H9 (cell line): ENCODE measurements at regions not wholly inside any gene's neighbourhood (a gene's known extent, or its start where the extent isn't known, plus 50 kb on each side); places are given as distances from the start of the nearest gene placed in this dataset.

Source experiments
- DNase-seq: peaks from one replicate; pipeline ENCODE4 v3.0.0-alpha.2; 2017
- H2AFZ ChIP-seq: one replicate; pipeline ENCODE4 v1.6.1; 2013; ENCODE audit warnings: mild to moderate bottlenecking, low read length, control low read depth, moderate library complexity
- H2AK5ac ChIP-seq: 2 replicates; pipeline ENCODE4 v1.6.1; 2013; ENCODE audit warnings: low read length, control low read depth, mixed read lengths; ENCODE audit not compliant: insufficient read length
- H2BK120ac ChIP-seq: one replicate; pipeline ENCODE4 v1.6.1; 2013; ENCODE audit warnings: low read depth, mild to moderate bottlenecking, low read length, control low read depth, inconsistent platforms; ENCODE audit not compliant: poor library complexity, severe bottlenecking
- H2BK12ac ChIP-seq: 2 replicates; pipeline ENCODE4 v1.6.1; 2013; ENCODE audit warnings: low read length, control low read depth, mixed read lengths, low read depth; ENCODE audit not compliant: insufficient read length
- H2BK15ac ChIP-seq: 2 replicates; pipeline ENCODE4 v1.6.1; 2013; ENCODE audit warnings: low read depth, low read length, control low read depth
- H2BK20ac ChIP-seq: one replicate; pipeline ENCODE4 v1.6.1; 2013; ENCODE audit warnings: low read depth, mild to moderate bottlenecking, low read length, control low read depth, inconsistent platforms; ENCODE audit not compliant: poor library complexity, severe bottlenecking
- H2BK5ac ChIP-seq: 2 replicates; pipeline ENCODE4 v1.6.1; 2013; ENCODE audit warnings: low read length, control low read depth, mixed read lengths; ENCODE audit not compliant: insufficient read length
- H3K14ac ChIP-seq: 2 replicates; pipeline ENCODE4 v1.6.1; 2013; ENCODE audit warnings: low read length, control low read depth; ENCODE audit not compliant: insufficient read depth
- H3K18ac ChIP-seq: 2 replicates; pipeline ENCODE4 v1.6.1; 2013; ENCODE audit warnings: low read depth, mild to moderate bottlenecking, mixed read lengths, low read length, control low read depth; ENCODE audit not compliant: insufficient read length
- H3K23ac ChIP-seq: 2 replicates; pipeline ENCODE4 v1.6.1; 2013; ENCODE audit warnings: low read length, control low read depth, mixed read lengths, low read depth; ENCODE audit not compliant: insufficient read length
- H3K23me2 ChIP-seq: 2 replicates; pipeline ENCODE4 v1.6.1; 2013; ENCODE audit warnings: low read depth, mild to moderate bottlenecking, mixed read lengths, low read length, control low read depth; ENCODE audit not compliant: insufficient read length, poor library complexity, severe bottlenecking
- H3K27ac ChIP-seq: 2 replicates; pipeline ENCODE4 v1.5.1; 2013; ENCODE audit warnings: low read length, control low read depth, mixed read lengths, low read depth; ENCODE audit not compliant: insufficient read length
- H3K27me3 ChIP-seq: 2 replicates; pipeline ENCODE4 v1.6.1; 2013; ENCODE audit warnings: low read length, control low read depth, inconsistent platforms; ENCODE audit not compliant: insufficient read depth
- H3K4ac ChIP-seq: 2 replicates; pipeline ENCODE4 v1.6.1; 2013; ENCODE audit warnings: low read depth, mild to moderate bottlenecking, control low read depth, inconsistent platforms, low read length, moderate library complexity
- H3K4me1 ChIP-seq: 2 replicates; pipeline ENCODE4 v1.6.1; 2013; ENCODE audit warnings: low read length, control low read depth, inconsistent platforms; ENCODE audit not compliant: insufficient read depth
- H3K4me2 ChIP-seq: 2 replicates; pipeline ENCODE4 v1.6.1; 2013; ENCODE audit warnings: low read length, control low read depth, mixed read lengths; ENCODE audit not compliant: insufficient read length, insufficient read depth
- H3K56ac ChIP-seq: 2 replicates; pipeline ENCODE4 v1.6.1; 2013; ENCODE audit warnings: low read depth, mild to moderate bottlenecking, mixed read lengths, low read length, control low read depth; ENCODE audit not compliant: insufficient read length
- H3K79me1 ChIP-seq: 2 replicates; pipeline ENCODE4 v1.6.1; 2013; ENCODE audit warnings: low read depth, mild to moderate bottlenecking, moderate library complexity, low read length, control low read depth, inconsistent platforms; ENCODE audit not compliant: insufficient read depth, poor library complexity, severe bottlenecking
- H3K79me2 ChIP-seq: 2 replicates; pipeline ENCODE4 v1.6.1; 2013; ENCODE audit warnings: low read length, control low read depth, inconsistent platforms; ENCODE audit not compliant: insufficient read depth
- H3K9ac ChIP-seq: 2 replicates; pipeline ENCODE4 v1.6.1; 2013; ENCODE audit warnings: low read length, control low read depth, mixed read lengths; ENCODE audit not compliant: insufficient read length; ENCODE audit errors: extremely low read depth
- H3K9me3 ChIP-seq: one replicate; pipeline ENCODE4 v1.6.1; 2013; ENCODE audit warnings: low read depth, low read length, inconsistent platforms; ENCODE audit not compliant: control insufficient read depth
- H3T11ph ChIP-seq: one replicate; pipeline ENCODE4 v1.6.1; 2013; ENCODE audit warnings: mild to moderate bottlenecking, low read length, control low read depth, inconsistent platforms
- H4K20me1 ChIP-seq: one replicate; pipeline ENCODE4 v1.6.1; 2013; ENCODE audit not compliant: control insufficient read depth, insufficient read length, insufficient read depth
- H4K5ac ChIP-seq: 2 replicates; pipeline ENCODE4 v1.6.1; 2013; ENCODE audit warnings: low read depth, mild to moderate bottlenecking, mixed read lengths, low read length, control low read depth; ENCODE audit not compliant: insufficient read length
- H4K8ac ChIP-seq: replicated peaks from 2 replicates; pipeline ENCODE4 v1.6.1; 2013; ENCODE audit warnings: low read length, control low read depth, mixed read lengths, low read depth; ENCODE audit not compliant: insufficient read length
- H4K91ac ChIP-seq: 2 replicates; pipeline ENCODE4 v1.6.1; 2013; ENCODE audit warnings: low read depth, mild to moderate bottlenecking, moderate library complexity, mixed read lengths, low read length, control low read depth; ENCODE audit not compliant: insufficient read length
- H3K27ac Mint-ChIP-seq, 3 experiments: 2 replicates in 2 of 3; 3 replicates in 1 of 3; pipeline ENCODE4 v1.8.0; 2020 to 2021; ENCODE audit warnings: mixed read lengths in 3 of 3, mild to moderate bottlenecking in 1 of 3, moderate library complexity in 1 of 3
- H3K27me3 Mint-ChIP-seq: 2 replicates; pipeline ENCODE4 v1.8.0; 2021; ENCODE audit warnings: low read depth, mild to moderate bottlenecking, moderate library complexity, mixed read lengths
- H3K36me3 Mint-ChIP-seq, 3 experiments: 2 replicates in 2 of 3; 3 replicates in 1 of 3; pipeline ENCODE4 v1.8.0; 2020 to 2021; ENCODE audit warnings: low read depth in 3 of 3, mixed read lengths in 3 of 3; ENCODE audit not compliant: insufficient read depth in 1 of 3
- H3K4me1 Mint-ChIP-seq, 2 experiments: 2 replicates each; pipeline ENCODE4 v1.8.0; 2020; ENCODE audit warnings: mixed read lengths in 2 of 2
- H3K4me3 Mint-ChIP-seq, 2 experiments: 2 replicates in 1 of 2; 3 replicates in 1 of 2; pipeline ENCODE4 v1.8.0; 2020 to 2021; ENCODE audit warnings: mild to moderate bottlenecking in 2 of 2, mixed read lengths in 2 of 2, moderate library complexity in 1 of 2
- H3K9me3 Mint-ChIP-seq, 2 experiments: 2 replicates in 1 of 2; 3 replicates in 1 of 2; pipeline ENCODE4 v1.8.0; 2020; ENCODE audit warnings: mild to moderate bottlenecking in 2 of 2, mixed read lengths in 2 of 2, moderate library complexity in 1 of 2
- WGBS: extraction: QIAGEN DNeasy Blood & Tissue Kit; methylation state at CpG from one replicate; pipeline ENCODE4 v1.1.7; 2013; ENCODE audit warnings: missing lambda C conversion rate, low lambda C conversion rate, mixed read lengths; ENCODE audit not compliant: insufficient read length; ENCODE audit errors: extremely low coverage; 5-methylcytosine and 5-hydroxymethylcytosine counted together
- TF ChIP-seq, protein P1 (sequence below): fragments of 200-600 bp; sonication (generic); conservative IDR thresholded peaks from 3 replicates; pipeline ENCODE4 v1.8.0; 2021; ENCODE audit warnings: antibody characterized with exemption, mild to moderate bottlenecking

DNA sequence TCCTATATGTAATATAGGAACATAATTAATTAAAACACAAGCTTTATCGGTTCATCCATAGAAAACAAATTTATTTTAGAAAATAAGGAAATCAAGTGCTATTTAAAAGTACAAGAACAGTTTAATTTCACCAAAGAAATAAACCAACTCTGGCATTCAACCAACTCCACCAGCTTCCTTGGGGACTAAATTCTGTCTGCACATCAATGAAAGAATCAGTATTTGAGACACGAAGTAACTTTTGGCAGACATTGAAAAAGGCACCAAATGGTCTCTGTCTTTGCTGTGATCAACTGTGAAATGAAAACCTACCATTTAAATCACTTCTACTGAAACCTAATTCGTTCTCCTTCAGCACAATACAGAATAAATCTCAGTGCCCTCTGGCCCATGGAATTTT, 719.7 kb upstream of the GRIA3 start:
- H3K27me3 Mint-ChIP-seq = peaks cover 2% of the 10 kb centered on the region; the same call in 1 of the 2 replicates
- H3K27me3 ChIP-seq = no peaks in the 10 kb centered on the region
- no peak overlapping the region for H2BK120ac ChIP-seq
- no peaks in the 10 kb centered on the region for H3K23me2 ChIP-seq
- H2BK20ac ChIP-seq = no peak overlapping the region
- no peaks in the 10 kb centered on the region for H3K4me1 Mint-ChIP-seq
- no peak overlapping the region for H4K8ac ChIP-seq
- H3K79me2 ChIP-seq = no peaks in the 10 kb centered on the region
- H4K91ac ChIP-seq = no peak overlapping the region
- WGBS = no CpG with 5 or more reads among the region's 3 CpGs
- H3K79me1 ChIP-seq = no peaks in the 10 kb centered on the region
- TF ChIP-seq, protein P1, sequence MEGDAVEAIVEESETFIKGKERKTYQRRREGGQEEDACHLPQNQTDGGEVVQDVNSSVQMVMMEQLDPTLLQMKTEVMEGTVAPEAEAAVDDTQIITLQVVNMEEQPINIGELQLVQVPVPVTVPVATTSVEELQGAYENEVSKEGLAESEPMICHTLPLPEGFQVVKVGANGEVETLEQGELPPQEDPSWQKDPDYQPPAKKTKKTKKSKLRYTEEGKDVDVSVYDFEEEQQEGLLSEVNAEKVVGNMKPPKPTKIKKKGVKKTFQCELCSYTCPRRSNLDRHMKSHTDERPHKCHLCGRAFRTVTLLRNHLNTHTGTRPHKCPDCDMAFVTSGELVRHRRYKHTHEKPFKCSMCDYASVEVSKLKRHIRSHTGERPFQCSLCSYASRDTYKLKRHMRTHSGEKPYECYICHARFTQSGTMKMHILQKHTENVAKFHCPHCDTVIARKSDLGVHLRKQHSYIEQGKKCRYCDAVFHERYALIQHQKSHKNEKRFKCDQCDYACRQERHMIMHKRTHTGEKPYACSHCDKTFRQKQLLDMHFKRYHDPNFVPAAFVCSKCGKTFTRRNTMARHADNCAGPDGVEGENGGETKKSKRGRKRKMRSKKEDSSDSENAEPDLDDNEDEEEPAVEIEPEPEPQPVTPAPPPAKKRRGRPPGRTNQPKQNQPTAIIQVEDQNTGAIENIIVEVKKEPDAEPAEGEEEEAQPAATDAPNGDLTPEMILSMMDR = no peak
- DNase-seq = no peak
- H3K9me3 Mint-ChIP-seq = peaks cover 2 to 34% of the 10 kb centered on the region in 2 experiments; a peak in 3 of 5 replicates
- no peak overlapping the region for H2BK15ac ChIP-seq
- no peak overlapping the region for H4K5ac ChIP-seq
- H3K18ac ChIP-seq = no peak overlapping the region
- H3K4me1 ChIP-seq = no peaks in the 10 kb centered on the region
- no peak overlapping the region for H2AFZ ChIP-seq
- no peak overlapping the region for H2BK5ac ChIP-seq
- no peak overlapping the region for H3K4me3 Mint-ChIP-seq
- H3K23ac ChIP-seq = no peak overlapping the region
- no peak overlapping the region for H2BK12ac ChIP-seq
- H2AK5ac ChIP-seq = no peak overlapping the region
- H3K27ac Mint-ChIP-seq = no peak overlapping the region
- H3K4me2 ChIP-seq = no peak overlapping the region
- no peak overlapping the region for H3K56ac ChIP-seq
- H3K9me3 ChIP-seq = peaks cover 8% of the 10 kb centered on the region
- no peak overlapping the region for H3K14ac ChIP-seq
- no peaks in the 10 kb centered on the region for H4K20me1 ChIP-seq
- H3K4ac ChIP-seq = no peak overlapping the region
- H3T11ph ChIP-seq = no peak overlapping the region
- no peaks in the 10 kb centered on the region for H3K36me3 Mint-ChIP-seq
- no peak overlapping the region for H3K27ac ChIP-seq
- H3K9ac ChIP-seq = no peak overlapping the region
